ENCODE measurements at regions not wholly inside any gene's neighbourhood (a gene's known extent, or its start where the extent isn't known, plus 50 kb on each side); places are given as distances from the start of the nearest gene placed in this dataset.

DNA sequence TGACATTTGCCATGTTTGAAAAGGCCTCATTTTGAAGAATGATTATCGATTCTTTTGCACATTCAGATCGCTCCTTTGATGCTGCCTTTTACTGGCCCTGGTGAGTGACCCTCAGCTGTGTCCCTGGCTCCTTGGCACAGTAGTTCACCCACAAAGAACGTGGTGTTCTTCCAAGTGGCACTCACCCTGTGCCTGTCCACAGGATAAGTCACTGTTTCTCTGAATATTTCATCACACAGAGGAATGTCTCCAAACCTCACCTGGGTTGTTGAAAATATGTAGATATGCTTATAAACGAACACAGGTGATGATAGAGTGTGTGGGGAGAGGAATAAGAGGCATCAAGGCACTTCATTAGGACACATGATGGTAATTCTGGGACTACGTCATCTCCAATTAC, 810.7 kb downstream of the CCSER2 start:
- TF ChIP-seq CTCF (conservative IDR thresholded peaks at IDR 0.05; ENCODE audit: low read depth in 2 of 2) = no peak
- TF ChIP-seq POLR2AphosphoS5 (IDR thresholded peaks at IDR 0.05; ENCODE audit: low read depth) = no peak
- TF ChIP-seq EZH2phosphoT487 (IDR thresholded peaks at IDR 0.05; ENCODE audit: unreplicated experiment) = no peak
- no peak for TF ChIP-seq EZH2 (IDR thresholded peaks at IDR 0.05; ENCODE audit: low read depth, unreplicated experiment)
- TF ChIP-seq JUNB (IDR thresholded peaks at IDR 0.05; ENCODE audit: unreplicated experiment) = no peak
- no peak for TF ChIP-seq REST (IDR thresholded peaks at IDR 0.05; ENCODE audit: unreplicated experiment)

Data from GM23338 (cell line).